Lower lobe of right lung (tissue), 2 donors: ENCODE measurements at regions not wholly inside any gene's neighbourhood (a gene's known extent, or its start where the extent isn't known, plus 50 kb on each side); places are given as distances from the start of the nearest gene placed in this dataset.

Experiments
- ATAC-seq, 2 donors: fragments of 200-7000 bp; cut with Tn5 transposase; one replicate each; pipeline ENCODE4 v1.9.1; 2020 to 2022; ENCODE audit warnings: mild to moderate bottlenecking in 2 of 2, moderate library complexity in 2 of 2
- DNase-seq: peaks from one replicate; pipeline ENCODE4 v3.0.0-alpha.2; 2020
- H3K27ac ChIP-seq: fragments of 200-600 bp; one replicate; pipeline ENCODE4 v1.8.0; 2022
- H3K27me3 ChIP-seq: fragments of 200-600 bp; one replicate; pipeline ENCODE4 v1.8.0; 2022; ENCODE audit warnings: low read depth
- H3K36me3 ChIP-seq: fragments of 200-600 bp; one replicate; pipeline ENCODE4 v1.8.0; 2022; ENCODE audit warnings: mild to moderate bottlenecking
- H3K4me1 ChIP-seq: fragments of 200-600 bp; one replicate; pipeline ENCODE4 v1.8.0; 2022
- H3K4me3 ChIP-seq: fragments of 200-600 bp; one replicate; pipeline ENCODE4 v1.8.0; 2022; ENCODE audit warnings: mild to moderate bottlenecking
- H3K9me3 ChIP-seq: fragments of 200-600 bp; one replicate; pipeline ENCODE4 v1.8.0; 2022
- intact Hi-C: fragments of 100-400 bp; cut with DNase I; formaldehyde crosslinking; loops from one replicate; pipeline ENCODE4 v1.11.0; 2022
- TF ChIP-seq, protein P1 (sequence below): fragments of 200-600 bp; IDR thresholded peaks from one replicate; pipeline ENCODE4 v1.8.0; 2022; ENCODE audit warnings: antibody characterized with exemption, mild to moderate bottlenecking
- donor health status: DM: no; HTN: yes; CAD: no; lungs with severe emphysema.

GRCh38 chr15:38930851-38931572, 366.4 kb upstream of the RASGRP1 start:
- ATAC-seq (no peak), DNase-seq (no peak)
- H3K36me3 ChIP-seq = no peaks in the 10 kb centered on the region
- no peaks in the 10 kb centered on the region for H3K27me3 ChIP-seq
- H3K4me1 ChIP-seq = no peaks in the 10 kb centered on the region
- TF ChIP-seq, protein P1, sequence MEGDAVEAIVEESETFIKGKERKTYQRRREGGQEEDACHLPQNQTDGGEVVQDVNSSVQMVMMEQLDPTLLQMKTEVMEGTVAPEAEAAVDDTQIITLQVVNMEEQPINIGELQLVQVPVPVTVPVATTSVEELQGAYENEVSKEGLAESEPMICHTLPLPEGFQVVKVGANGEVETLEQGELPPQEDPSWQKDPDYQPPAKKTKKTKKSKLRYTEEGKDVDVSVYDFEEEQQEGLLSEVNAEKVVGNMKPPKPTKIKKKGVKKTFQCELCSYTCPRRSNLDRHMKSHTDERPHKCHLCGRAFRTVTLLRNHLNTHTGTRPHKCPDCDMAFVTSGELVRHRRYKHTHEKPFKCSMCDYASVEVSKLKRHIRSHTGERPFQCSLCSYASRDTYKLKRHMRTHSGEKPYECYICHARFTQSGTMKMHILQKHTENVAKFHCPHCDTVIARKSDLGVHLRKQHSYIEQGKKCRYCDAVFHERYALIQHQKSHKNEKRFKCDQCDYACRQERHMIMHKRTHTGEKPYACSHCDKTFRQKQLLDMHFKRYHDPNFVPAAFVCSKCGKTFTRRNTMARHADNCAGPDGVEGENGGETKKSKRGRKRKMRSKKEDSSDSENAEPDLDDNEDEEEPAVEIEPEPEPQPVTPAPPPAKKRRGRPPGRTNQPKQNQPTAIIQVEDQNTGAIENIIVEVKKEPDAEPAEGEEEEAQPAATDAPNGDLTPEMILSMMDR = no peak
- H3K4me3 ChIP-seq = no peak overlapping the region
- no peak overlapping the region for H3K27ac ChIP-seq
- intact Hi-C loops = no loop called here
- no peaks in the 10 kb centered on the region for H3K9me3 ChIP-seq

DNA sequence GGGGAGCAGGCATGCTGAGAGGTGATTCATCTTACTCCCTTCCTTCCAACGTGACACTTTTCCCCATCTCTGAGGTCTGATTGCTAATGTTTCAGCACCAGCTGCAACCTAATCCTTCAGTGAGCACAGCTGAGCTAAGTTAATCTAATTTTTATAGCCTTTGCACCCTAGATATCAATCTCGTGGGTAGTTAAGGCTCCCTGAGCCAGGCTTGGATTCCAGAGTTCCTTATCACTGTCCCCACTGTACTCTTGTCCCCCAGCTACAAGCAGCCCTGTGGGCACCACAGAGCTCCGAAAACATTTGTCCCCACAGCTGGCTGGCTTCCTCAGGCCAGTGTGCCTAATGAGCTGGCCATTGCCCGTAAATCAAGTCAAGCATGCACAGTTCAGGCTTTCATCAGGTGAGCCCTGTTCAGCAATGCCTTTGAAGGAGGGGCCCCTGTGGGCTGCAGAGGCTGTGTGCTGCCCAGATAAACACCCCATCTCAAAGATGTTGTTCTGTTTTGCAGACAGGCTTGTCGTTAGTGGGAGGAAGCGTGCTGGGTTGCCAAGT, 376.9 kb upstream of the RASGRP1 start:
- no peaks in the 10 kb centered on the region for H3K9me3 ChIP-seq
- no peak for ATAC-seq
- intact Hi-C loops = no loop called here
- H3K36me3 ChIP-seq = no peaks in the 10 kb centered on the region
- no peak overlapping the region for H3K27ac ChIP-seq
- TF ChIP-seq, protein P1 = no peak
- H3K4me3 ChIP-seq = no peak overlapping the region
- H3K27me3 ChIP-seq = no peaks in the 10 kb centered on the region
- no peaks in the 10 kb centered on the region for H3K4me1 ChIP-seq
- DNase-seq = no peak

DNA sequence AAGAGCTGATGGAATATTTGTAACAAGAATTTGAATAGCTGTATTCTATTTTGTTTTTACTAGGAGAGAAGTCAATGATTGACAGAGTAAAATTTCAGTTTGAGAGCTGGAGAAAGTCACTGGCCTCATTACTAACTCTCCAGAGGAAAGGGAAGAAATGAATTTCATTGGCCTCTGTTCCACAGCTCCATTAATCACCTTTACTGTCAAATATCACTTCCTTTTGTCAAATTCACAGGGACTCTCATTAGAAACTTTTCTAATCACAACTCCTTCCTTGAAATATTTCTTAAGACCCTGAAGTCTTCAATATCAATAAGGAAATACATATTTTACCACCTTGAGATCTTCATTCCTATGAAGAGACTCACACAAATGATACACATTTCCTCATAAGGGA, 379.9 kb upstream of the RASGRP1 start:
- Histone ChIP-seq H3K27ac (no peak overlapping the region), H3K27me3 (no peaks in the 10 kb centered on the region), H3K36me3 (no peaks in the 10 kb centered on the region), H3K4me3 (no peak overlapping the region), H3K4me1 (no peaks in the 10 kb centered on the region), H3K9me3 (no peaks in the 10 kb centered on the region)
- TF ChIP-seq, protein P1 = no peak
- DNase-seq (no peak), ATAC-seq (no peak)
- intact Hi-C loops = no loop called here

DNA sequence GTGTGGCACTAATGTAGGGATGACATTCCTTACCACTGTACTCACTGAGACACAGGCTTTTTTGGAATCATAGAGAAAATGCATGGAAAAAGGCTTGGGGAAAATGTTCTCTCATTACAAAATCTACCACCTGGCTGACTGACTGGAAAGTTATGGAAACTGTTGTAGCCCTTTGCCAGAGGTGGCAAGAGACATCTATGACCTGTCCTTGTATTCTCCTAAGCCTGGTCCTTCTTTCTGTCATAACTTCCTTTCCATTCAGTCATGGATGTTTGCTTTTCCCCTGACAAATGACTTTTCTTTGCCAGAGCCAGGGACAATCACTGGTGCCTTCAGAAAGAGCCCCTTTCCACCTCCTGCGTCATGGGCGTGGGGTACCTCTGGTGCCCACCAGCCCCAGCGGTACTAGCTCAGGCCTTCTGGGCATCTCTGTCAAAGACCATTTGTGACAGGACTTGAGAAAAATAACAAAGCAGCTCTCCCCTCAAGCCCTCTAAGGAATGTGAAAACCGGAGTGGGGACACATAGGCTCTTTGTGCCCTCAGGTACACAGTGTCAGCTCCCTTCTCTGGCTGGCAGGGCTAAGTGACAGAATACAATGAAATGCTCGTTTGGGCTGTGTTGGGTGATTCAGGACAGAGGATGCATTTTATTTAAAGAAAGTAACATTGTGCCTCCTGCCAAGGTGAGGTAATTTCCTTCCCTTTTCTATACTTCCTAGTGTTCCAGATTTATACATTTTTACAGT, 381.1 kb upstream of the RASGRP1 start:
- H3K27me3 ChIP-seq = no peaks in the 10 kb centered on the region
- no peak overlapping the region for H3K4me3 ChIP-seq
- intact Hi-C loops = no loop called here
- no peaks in the 10 kb centered on the region for H3K4me1 ChIP-seq
- no peaks in the 10 kb centered on the region for H3K9me3 ChIP-seq
- H3K36me3 ChIP-seq = no peaks in the 10 kb centered on the region
- DNase-seq = no peak
- TF ChIP-seq, protein P1 = no peak
- H3K27ac ChIP-seq = no peak overlapping the region
- ATAC-seq = no peak

GRCh38 chr15:38954090-38954489, 389.5 kb upstream of the RASGRP1 start:
- no peak overlapping the region for H3K4me3 ChIP-seq
- H3K9me3 ChIP-seq = no peaks in the 10 kb centered on the region
- H3K4me1 ChIP-seq = no peaks in the 10 kb centered on the region
- TF ChIP-seq, protein P1 = no peak
- no peaks in the 10 kb centered on the region for H3K36me3 ChIP-seq
- ATAC-seq (no peak), DNase-seq (no peak)
- H3K27ac ChIP-seq = no peak overlapping the region
- no peaks in the 10 kb centered on the region for H3K27me3 ChIP-seq
- intact Hi-C loops = no loop called here
